IPS-15b (cell line): ENCODE measurements at regions not wholly inside any gene's neighbourhood (a gene's known extent, or its start where the extent isn't known, plus 50 kb on each side); places are given as distances from the start of the nearest gene placed in this dataset.

ENCODE experiments used
- H3K27me3 ChIP-seq: one replicate; pipeline ENCODE4 v1.6.1; 2013; ENCODE audit warnings: low read length; ENCODE audit not compliant: control insufficient read depth, insufficient read depth
- H3K36me3 ChIP-seq: one replicate; pipeline ENCODE4 v1.6.1; 2013; ENCODE audit warnings: low read length; ENCODE audit not compliant: control insufficient read depth, insufficient read depth
- H3K4me1 ChIP-seq: one replicate; pipeline ENCODE4 v1.6.1; 2013; ENCODE audit warnings: mild to moderate bottlenecking, low read length; ENCODE audit not compliant: control insufficient read depth, insufficient read depth
- H3K4me3 ChIP-seq: one replicate; pipeline ENCODE4 v1.5.1; 2013; ENCODE audit warnings: low read depth, low read length
- H3K9ac ChIP-seq: one replicate; pipeline ENCODE4 v1.6.1; 2013; ENCODE audit warnings: low read depth, mild to moderate bottlenecking, low read length
- H3K9me3 ChIP-seq: one replicate; pipeline ENCODE4 v1.6.1; 2013; ENCODE audit warnings: mild to moderate bottlenecking, low read length; ENCODE audit not compliant: control insufficient read depth, insufficient read depth

- Histone ChIP-seq H3K9ac (no peak overlapping the region), H3K4me3 (no peak overlapping the region)
Measured at GRCh38 chr2:5889519-5889918, 197.3 kb downstream of the SOX11 start.

GRCh38 chr2:5894355-5894754, 202.2 kb downstream of the SOX11 start:
- no peaks in the 10 kb centered on the region for H3K36me3 ChIP-seq
- no peaks in the 10 kb centered on the region for H3K27me3 ChIP-seq
- H3K9me3 ChIP-seq, result no peaks in the 10 kb centered on the region
- no peak overlapping the region for H3K4me3 ChIP-seq
- H3K9ac ChIP-seq, result no peak overlapping the region
- no peaks in the 10 kb centered on the region for H3K4me1 ChIP-seq

More at GRCh38 chr2:5889519-5889918, 197.3 kb downstream of the SOX11 start:
- H3K9me3 ChIP-seq, result no peaks in the 10 kb centered on the region
- H3K36me3 ChIP-seq, result no peaks in the 10 kb centered on the region
- H3K4me1 ChIP-seq, result peaks cover 13% of the 10 kb centered on the region
- no peaks in the 10 kb centered on the region for H3K27me3 ChIP-seq

- Histone ChIP-seq H3K4me1 (no peaks in the 10 kb centered on the region), H3K27me3 (no peaks in the 10 kb centered on the region), H3K9me3 (no peaks in the 10 kb centered on the region), H3K9ac (no peak overlapping the region), H3K36me3 (no peaks in the 10 kb centered on the region), H3K4me3 (no peak overlapping the region)
Measured at GRCh38 chr2:5895284-5895683, 203.1 kb downstream of the SOX11 start.

GRCh38 chr2:5897249-5897648, 205.1 kb downstream of the SOX11 start:
- Histone ChIP-seq H3K4me1 (no peaks in the 10 kb centered on the region), H3K9ac (no peak overlapping the region), H3K36me3 (no peaks in the 10 kb centered on the region), H3K27me3 (no peaks in the 10 kb centered on the region), H3K4me3 (no peak overlapping the region), H3K9me3 (no peaks in the 10 kb centered on the region)

- no peaks in the 10 kb centered on the region for H3K9me3 ChIP-seq
- H3K36me3 ChIP-seq, result no peaks in the 10 kb centered on the region
- H3K4me1 ChIP-seq, result no peaks in the 10 kb centered on the region
- H3K27me3 ChIP-seq, result no peaks in the 10 kb centered on the region
- no peak overlapping the region for H3K4me3 ChIP-seq
- no peak overlapping the region for H3K9ac ChIP-seq
Measured at GRCh38 chr2:5898667-5899066, 206.5 kb downstream of the SOX11 start.

GRCh38 chr2:5905661-5906060, 213.5 kb downstream of the SOX11 start:
- no peak overlapping the region for H3K9ac ChIP-seq
- no peaks in the 10 kb centered on the region for H3K9me3 ChIP-seq
- no peaks in the 10 kb centered on the region for H3K36me3 ChIP-seq
- H3K4me1 ChIP-seq, result no peaks in the 10 kb centered on the region
- peaks cover 23% of the 10 kb centered on the region for H3K27me3 ChIP-seq
- no peak overlapping the region for H3K4me3 ChIP-seq

- Histone ChIP-seq H3K9me3 (no peaks in the 10 kb centered on the region), H3K9ac (no peak overlapping the region), H3K4me1 (no peaks in the 10 kb centered on the region), H3K4me3 (no peak overlapping the region), H3K36me3 (no peaks in the 10 kb centered on the region), H3K27me3 (peaks cover 47% of the 10 kb centered on the region)
Measured at GRCh38 chr2:5908071-5908470, 215.9 kb downstream of the SOX11 start.

- no peak overlapping the region for H3K9ac ChIP-seq
- H3K9me3 ChIP-seq, result no peaks in the 10 kb centered on the region
- no peak overlapping the region for H3K4me3 ChIP-seq
- peaks cover 9% of the 10 kb centered on the region for H3K4me1 ChIP-seq
- H3K27me3 ChIP-seq, result peaks cover 59% of the 10 kb centered on the region
- H3K36me3 ChIP-seq, result no peaks in the 10 kb centered on the region
Measured at GRCh38 chr2:5911718-5912117, 219.5 kb downstream of the SOX11 start.

- Histone ChIP-seq H3K4me3 (no peak overlapping the region), H3K9me3 (no peaks in the 10 kb centered on the region), H3K36me3 (no peaks in the 10 kb centered on the region), H3K4me1 (peaks cover 9% of the 10 kb centered on the region), H3K9ac (no peak overlapping the region), H3K27me3 (peaks cover 51% of the 10 kb centered on the region)
Measured at GRCh38 chr2:5913711-5914395, 221.7 kb downstream of the SOX11 start.

- H3K4me3 ChIP-seq, result no peak overlapping the region
Measured at GRCh38 chr2:5914811-5915611, 222.8 kb downstream of the SOX11 start.

GRCh38 chr2:5915881-5916310, 223.7 kb downstream of the SOX11 start:
- H3K9ac ChIP-seq, result no peak overlapping the region
- peaks cover 36% of the 10 kb centered on the region for H3K27me3 ChIP-seq
- H3K9me3 ChIP-seq, result no peaks in the 10 kb centered on the region
- H3K36me3 ChIP-seq, result no peaks in the 10 kb centered on the region
- peaks cover 9% of the 10 kb centered on the region for H3K4me1 ChIP-seq
- H3K4me3 ChIP-seq, result no peak overlapping the region

More at GRCh38 chr2:5914811-5915611, 222.8 kb downstream of the SOX11 start:
- Histone ChIP-seq H3K4me1 (peaks cover 9% of the 10 kb centered on the region), H3K9me3 (no peaks in the 10 kb centered on the region), H3K9ac (no peak overlapping the region), H3K36me3 (no peaks in the 10 kb centered on the region), H3K27me3 (peaks cover 40% of the 10 kb centered on the region)

GRCh38 chr2:5921081-5921642, 229.0 kb downstream of the SOX11 start:
- no peaks in the 10 kb centered on the region for H3K4me1 ChIP-seq
- no peaks in the 10 kb centered on the region for H3K9me3 ChIP-seq
- no peak overlapping the region for H3K4me3 ChIP-seq
- no peak overlapping the region for H3K9ac ChIP-seq
- no peaks in the 10 kb centered on the region for H3K36me3 ChIP-seq
- H3K27me3 ChIP-seq, result no peaks in the 10 kb centered on the region
